ENCODE measurements at regions not wholly inside any gene's neighbourhood (a gene's known extent, or its start where the extent isn't known, plus 50 kb on each side); places are given as distances from the start of the nearest gene placed in this dataset.
A peak's percentile ranks its signal among the peaks of the same experiment; 100 is the strongest.
"Not testable (repeated sequence)": the region's sequence is repeated elsewhere in the genome, so short reads cannot be mapped to it uniquely, and the experiment has no call there.

DNA sequence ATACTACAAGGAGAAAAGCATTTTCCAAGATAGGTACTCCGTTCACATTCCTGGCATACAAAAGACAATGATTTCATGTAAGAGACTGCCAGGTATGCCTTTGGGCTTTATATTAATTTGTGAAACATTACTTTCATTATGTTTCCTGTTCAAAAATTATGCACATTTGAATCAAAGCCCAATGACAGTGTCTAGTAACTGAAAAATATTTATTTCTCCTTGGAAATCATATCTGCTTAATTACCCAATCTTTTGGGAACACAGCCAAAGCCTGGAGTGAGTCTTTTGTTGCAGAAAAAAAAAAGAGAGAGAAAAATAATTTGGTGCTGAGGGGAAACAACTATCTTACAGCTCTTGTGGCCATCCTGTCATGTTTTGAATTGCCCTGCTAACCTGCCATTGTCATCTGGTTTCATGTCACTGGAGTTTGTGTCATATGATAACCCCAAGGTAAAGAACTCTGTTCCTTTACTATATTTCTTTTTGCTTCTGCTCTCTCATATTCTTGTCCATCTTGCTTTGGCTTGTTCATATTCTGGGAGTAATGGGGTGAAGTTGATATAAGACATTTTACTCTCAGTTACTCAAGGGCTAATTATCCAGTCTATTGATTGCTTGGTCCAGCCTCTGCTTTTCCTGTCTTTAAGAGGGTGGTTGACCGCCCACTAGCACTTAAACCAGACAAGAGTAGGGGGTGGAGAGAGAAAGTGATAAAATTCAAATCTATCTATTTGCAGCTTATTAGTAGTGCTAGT lies 238.3 kb upstream of the NUDT12 start:
- DNase-seq (ENCODE audit: low spot score): peak; percentile 28

DNA sequence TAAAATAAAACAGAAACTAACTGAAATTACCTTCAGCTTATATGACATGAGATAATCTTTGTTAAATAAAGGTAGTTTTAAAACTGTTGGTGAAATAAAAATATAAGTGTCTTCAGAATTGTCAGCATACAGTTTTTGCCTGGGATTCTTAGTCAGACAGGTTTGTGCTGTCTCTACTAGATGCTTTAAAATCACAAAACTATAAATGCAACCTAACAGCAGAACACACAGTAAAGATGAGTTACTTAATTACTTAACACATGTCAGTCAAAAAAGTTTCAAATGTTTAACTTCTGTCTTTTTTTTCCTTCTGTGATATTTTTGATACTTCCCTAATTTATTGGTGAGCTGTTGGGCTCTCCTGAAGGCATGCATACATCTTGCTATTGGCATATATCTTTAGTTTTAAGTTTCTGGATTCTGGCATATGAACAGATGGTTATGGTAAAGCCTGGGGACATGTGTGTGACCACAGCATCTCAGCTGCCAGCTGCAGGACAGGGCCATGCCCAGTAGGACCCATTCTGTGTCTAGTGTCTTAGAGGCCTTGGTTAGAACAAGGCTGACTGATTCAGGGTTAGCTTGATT lies 231.1 kb upstream of the NUDT12 start:
- no peak for DNase-seq (ENCODE audit: low spot score)

- peak; percentile 56 for DNase-seq (ENCODE audit: low spot score)
Observed at GRCh38 chr5:103785569-103785968, 223.0 kb upstream of the NUDT12 start.

GRCh38 chr5:103783669-103784068 lies 221.1 kb upstream of the NUDT12 start:
- DNase-seq (ENCODE audit: low spot score): peak; percentile 22

GRCh38 chr5:103780794-103781193 lies 218.2 kb upstream of the NUDT12 start:
- peak; percentile 4 for DNase-seq (ENCODE audit: low spot score)

DNA sequence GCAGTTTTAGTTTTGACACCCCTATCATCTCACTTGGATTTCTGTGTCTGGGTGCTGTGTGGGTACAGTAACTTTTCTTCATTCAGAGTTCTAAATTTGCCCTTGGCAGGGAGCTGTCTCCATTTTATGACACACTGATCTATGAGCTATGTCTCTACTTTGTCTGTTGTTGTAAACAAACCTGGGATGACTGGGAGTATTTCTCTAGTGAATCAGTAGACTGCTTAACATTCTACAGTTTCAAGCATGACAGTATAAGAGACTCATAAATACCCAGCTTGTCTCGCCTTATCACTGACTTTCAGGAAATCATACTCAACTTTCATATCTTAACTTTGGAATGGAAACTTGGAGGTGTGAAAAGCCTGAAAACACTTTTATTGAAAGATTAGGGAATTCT lies 212.1 kb upstream of the NUDT12 start:
- peak; percentile 55 for DNase-seq (ENCODE audit: low spot score)

GRCh38 chr5:103772248-103772647 lies 209.7 kb upstream of the NUDT12 start:
- DNase-seq (ENCODE audit: low spot score): no peak

- no peak for DNase-seq (ENCODE audit: low spot score)
Observed at GRCh38 chr5:103764403-103764802, 201.8 kb upstream of the NUDT12 start.

- no peak for DNase-seq (ENCODE audit: low spot score)
Observed at GRCh38 chr5:103758996-103759395, 196.4 kb upstream of the NUDT12 start.

- no peak for DNase-seq (ENCODE audit: low spot score)
Observed at GRCh38 chr5:103755974-103756373, 193.4 kb upstream of the NUDT12 start.

DNA sequence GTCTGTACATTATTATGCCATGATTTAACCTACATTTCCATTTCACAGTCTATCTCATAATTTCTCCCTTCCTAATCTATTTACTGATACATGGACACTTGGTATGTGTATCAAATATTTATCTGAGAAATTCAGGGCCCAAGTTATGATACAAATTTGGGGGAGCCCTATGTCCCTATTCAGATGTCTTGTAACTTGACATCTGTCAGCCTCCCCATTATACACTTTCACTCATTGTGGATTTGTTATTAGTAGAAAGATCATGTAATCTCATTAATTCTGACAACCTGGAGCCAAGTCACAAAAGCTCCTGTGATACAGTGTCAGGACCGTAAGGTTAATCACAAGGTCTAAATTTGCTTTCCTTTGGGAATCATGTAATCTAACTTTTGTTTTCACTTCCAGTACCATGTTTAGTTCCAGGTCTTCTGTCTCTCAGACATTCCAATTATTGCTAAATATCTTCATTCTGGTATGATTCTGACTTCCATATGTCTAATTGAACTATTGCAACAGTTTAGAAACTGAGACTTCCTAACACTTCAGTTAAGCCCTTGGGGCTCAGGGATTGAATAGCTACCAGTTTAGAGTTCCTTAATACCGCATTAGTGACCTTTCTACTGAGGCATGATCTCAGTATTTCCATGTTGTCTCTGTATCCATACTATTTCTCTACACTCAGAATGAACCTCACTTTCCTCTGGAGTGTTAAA lies 182.9 kb upstream of the NUDT12 start:
- DNase-seq (ENCODE audit: low spot score): no peak

DNA sequence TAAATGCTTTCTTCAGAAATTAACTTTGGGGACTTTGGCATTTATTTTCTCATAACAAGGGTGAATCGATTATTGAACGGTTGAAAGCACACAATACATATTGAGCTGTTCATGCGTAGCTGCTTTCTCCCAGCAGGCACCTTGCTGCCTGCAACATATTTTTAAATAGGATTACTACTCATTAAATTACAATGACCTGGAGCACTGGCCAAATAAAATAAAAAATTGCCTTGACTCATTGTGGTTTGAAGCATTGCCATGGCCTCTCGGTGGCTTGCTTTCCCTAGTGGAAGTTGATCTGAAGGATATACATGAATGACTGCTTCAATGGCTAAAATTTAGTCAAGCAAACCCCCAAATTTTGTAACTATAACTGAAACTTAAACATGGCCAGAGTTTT lies 181.6 kb upstream of the NUDT12 start:
- DNase-seq (ENCODE audit: low spot score): peak; percentile 6

- DNase-seq (ENCODE audit: low spot score): peak; percentile 69
Observed at GRCh38 chr5:103743421-103743820, 180.8 kb upstream of the NUDT12 start.

- DNase-seq (ENCODE audit: low spot score): no peak
Observed at GRCh38 chr5:103741984-103742383, 179.4 kb upstream of the NUDT12 start.

- DNase-seq (ENCODE audit: low spot score): not testable (repeated sequence)
Observed at GRCh38 chr5:103736343-103736742, 173.8 kb upstream of the NUDT12 start.

- DNase-seq (ENCODE audit: low spot score): no peak
Observed at GRCh38 chr5:103724271-103724670, 161.7 kb upstream of the NUDT12 start.

DNA sequence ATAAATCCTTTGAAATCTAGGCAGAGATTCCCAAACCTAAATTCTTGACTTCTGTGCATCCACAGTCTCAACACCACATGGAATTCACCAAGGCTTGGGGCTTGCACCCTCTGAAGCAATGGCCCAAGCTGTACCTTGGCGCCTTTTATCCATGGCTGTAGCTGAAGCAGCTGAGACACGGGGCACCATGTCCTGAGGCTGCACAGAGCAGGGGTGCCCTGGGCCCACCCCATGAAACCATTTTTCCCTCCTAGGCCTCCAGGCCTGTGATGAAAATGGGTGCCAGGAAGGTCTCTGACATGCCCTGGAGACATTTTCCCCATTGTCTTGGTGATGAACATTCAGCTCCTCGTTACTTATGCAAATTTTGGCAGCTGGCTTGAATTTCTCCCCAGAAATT lies 158.6 kb upstream of the NUDT12 start:
- no peak for DNase-seq (ENCODE audit: low spot score)

DNA sequence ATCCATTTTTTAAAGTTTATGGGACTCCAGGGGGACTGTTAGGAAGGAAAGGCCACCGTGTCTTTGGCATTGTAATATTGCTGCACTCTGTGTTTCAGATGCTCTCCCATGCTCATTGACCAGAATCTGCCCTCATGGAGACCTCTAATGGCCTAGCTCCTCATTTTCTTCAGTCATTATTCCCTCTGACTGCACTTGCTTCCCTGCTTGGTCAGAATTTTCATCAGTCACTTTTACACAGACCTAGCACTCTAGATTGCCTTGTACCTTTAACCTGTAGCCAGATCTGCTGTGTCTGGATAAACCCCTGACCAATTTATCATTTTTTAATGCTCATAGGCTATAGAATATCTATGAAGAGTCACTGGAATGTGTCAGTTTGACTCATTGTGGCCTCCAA lies 155.5 kb upstream of the NUDT12 start:
- no peak for DNase-seq (ENCODE audit: low spot score)

GRCh38 chr5:103708601-103709000 lies 146.0 kb upstream of the NUDT12 start:
- no peak for DNase-seq (ENCODE audit: low spot score)

DNA sequence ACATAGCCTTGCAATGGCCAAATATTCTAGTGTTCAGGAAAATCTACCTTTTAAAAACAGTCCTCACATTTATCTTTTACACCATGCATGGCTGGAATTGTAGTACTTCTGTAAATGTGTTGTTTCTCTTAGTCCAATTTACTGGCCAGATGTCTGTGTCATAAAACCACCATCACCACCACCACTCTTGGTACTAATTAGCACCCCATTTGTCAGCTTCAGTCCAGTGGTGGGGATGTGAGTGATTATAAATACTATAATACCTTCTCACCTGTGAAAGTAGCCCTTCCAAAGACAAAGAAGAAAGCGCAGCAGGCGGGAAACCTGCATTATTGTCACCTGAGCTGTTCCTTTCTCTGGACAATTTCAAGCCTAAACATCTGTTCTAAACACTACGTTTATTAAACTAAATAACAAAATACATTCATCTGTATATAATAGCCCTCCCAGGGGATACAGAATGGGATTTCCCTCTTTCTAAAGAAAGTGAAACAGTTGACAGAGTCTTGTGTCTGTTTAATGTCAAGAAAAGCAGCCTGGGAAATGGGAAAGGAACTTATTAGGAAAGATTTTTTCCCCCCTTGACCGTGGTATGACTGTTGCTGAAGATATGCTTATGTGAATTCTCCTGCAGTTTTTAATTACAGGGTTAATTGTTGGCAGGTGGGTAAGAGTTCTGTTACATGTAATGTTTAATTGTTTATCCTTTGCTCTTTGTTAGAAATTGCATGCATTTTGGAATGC lies 144.5 kb upstream of the NUDT12 start:
- peak; percentile 35 for DNase-seq (ENCODE audit: low spot score)

GRCh38 chr5:103703617-103704016 lies 141.0 kb upstream of the NUDT12 start:
- DNase-seq (ENCODE audit: low spot score): no peak

DNA sequence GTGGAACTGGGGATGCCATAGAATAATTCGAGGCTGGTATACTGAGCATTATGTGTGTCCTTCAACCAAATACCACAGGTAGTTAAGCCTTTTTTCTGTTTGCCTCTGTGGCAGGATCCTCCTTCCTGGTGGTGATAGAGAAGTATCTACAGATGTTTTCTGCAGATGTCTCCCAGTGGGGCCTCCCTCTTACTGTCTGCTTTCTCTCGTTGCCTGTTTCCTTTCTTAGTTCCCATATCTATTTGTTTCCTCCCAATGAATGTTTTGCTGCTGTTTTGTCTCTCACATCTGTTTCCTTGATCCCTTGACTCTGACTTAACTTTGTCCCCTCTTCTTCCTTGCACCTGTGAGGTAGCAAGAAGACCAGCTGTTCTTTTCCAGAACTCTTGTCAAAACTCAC lies 130.9 kb upstream of the NUDT12 start:
- no peak for DNase-seq (ENCODE audit: low spot score)

All from umbilical cord (tissue), 1 donor.